T-cell (primary cell): ENCODE measurements at regions not wholly inside any gene's neighbourhood (a gene's known extent, or its start where the extent isn't known, plus 50 kb on each side); places are given as distances from the start of the nearest gene placed in this dataset.

ENCODE experiments used
- ATAC-seq, 4 experiments: fragments of 200-7000 bp in 3 of 4; fragments of 150-1000 bp in 1 of 4; cut with Tn5 transposase; replicated peaks in 1 of 4; 1 replicate in 3 of 4; 2 replicates in 1 of 4; pipeline ENCODE4 v1.10.0; 2021; ENCODE audit warnings: moderate library complexity in 3 of 4, mild to moderate bottlenecking in 2 of 4, moderate number of reproducible peaks in 1 of 4
- CTCF ChIA-PET, 2 donors: fragments of 300-600 bp; sonication (Branson Sonifier 250); formaldehyde crosslinking; loops; one replicate each; lab custom pipeline; 2022; ENCODE audit warnings: antibody characterized with exemption in 2 of 2; lab: Charles Lee
- POLR2A ChIA-PET, 2 donors: fragments of 300-600 bp; sonication (Branson Sonifier 250); formaldehyde crosslinking; loops; one replicate each; lab custom pipeline; 2022; ENCODE audit warnings: antibody characterized with exemption in 2 of 2; lab: Charles Lee
- DNase-seq, 35 experiments: peaks; one replicate each; pipeline versions ENCODE4 v3.0.0 to v3.0.0-alpha.2; 2013 to 2023
- H3K27ac ChIP-seq: one replicate; pipeline ENCODE4 v1.5.1; 2013; ENCODE audit warnings: low read length
- H3K27me3 ChIP-seq, 2 experiments: replicated peaks in 1 of 2; 1 replicate in 1 of 2; 2 replicates in 1 of 2; pipeline versions ENCODE4 v1.6.1 to v1.7.0; 2013; ENCODE audit warnings: low read length in 1 of 2, mixed read lengths in 1 of 2; ENCODE audit not compliant: control insufficient read depth in 2 of 2, insufficient read depth in 2 of 2; ENCODE audit errors: extremely low read depth in 1 of 2
- H3K36me3 ChIP-seq, 2 donors: 1 replicate in 1 of 2; 2 replicates in 1 of 2; pipeline versions ENCODE4 v1.6.1 to v1.7.0; 2013; ENCODE audit warnings: low read length in 1 of 2; ENCODE audit not compliant: control insufficient read depth in 2 of 2, insufficient read depth in 1 of 2; ENCODE audit errors: extremely low read depth in 1 of 2
- H3K4me1 ChIP-seq, 2 experiments: 1 replicate in 1 of 2; 2 replicates in 1 of 2; pipeline versions ENCODE4 v1.6.1 to v1.7.0; 2013; ENCODE audit warnings: low read length in 2 of 2, mixed read lengths in 1 of 2; ENCODE audit not compliant: insufficient read depth in 2 of 2, control insufficient read depth in 1 of 2; ENCODE audit errors: extremely low read depth in 1 of 2
- H3K4me3 ChIP-seq, 2 donors: 1 replicate in 1 of 2; 2 replicates in 1 of 2; pipeline versions ENCODE4 v1.5.1 to v1.7.0; 2013; ENCODE audit warnings: mild to moderate bottlenecking in 2 of 2, low read length in 1 of 2, moderate library complexity in 1 of 2; ENCODE audit not compliant: control insufficient read depth in 1 of 2; ENCODE audit errors: extremely low read depth in 1 of 2
- H3K9me3 ChIP-seq: 2 replicates; pipeline ENCODE4 v1.7.0; 2013
- H3K27ac Mint-ChIP-seq, 2 donors: one replicate each; pipeline ENCODE4 v1.8.0; 2020 to 2021; ENCODE audit warnings: mild to moderate bottlenecking in 2 of 2, mixed read lengths in 2 of 2
- H3K27me3 Mint-ChIP-seq, 2 donors: one replicate each; pipeline ENCODE4 v1.8.0; 2021 to 2022; ENCODE audit warnings: mixed read lengths in 2 of 2
- H3K36me3 Mint-ChIP-seq: one replicate; pipeline ENCODE4 v1.8.0; 2021; ENCODE audit warnings: mixed read lengths
- H3K4me1 Mint-ChIP-seq, 3 donors: one replicate each; pipeline ENCODE4 v1.8.0; 2020 to 2022; ENCODE audit warnings: mixed read lengths in 3 of 3, mild to moderate bottlenecking in 1 of 3
- H3K4me3 Mint-ChIP-seq, 3 donors: one replicate each; pipeline ENCODE4 v1.8.0; 2020 to 2022; ENCODE audit warnings: mild to moderate bottlenecking in 3 of 3, mixed read lengths in 3 of 3, moderate library complexity in 3 of 3
- H3K9me3 Mint-ChIP-seq, 3 donors: one replicate each; pipeline ENCODE4 v1.8.0; 2020 to 2022; ENCODE audit warnings: mixed read lengths in 3 of 3
- WGBS: methylation state at CpG from one replicate; pipeline ENCODE4 v1.1.5; 2013; ENCODE audit warnings: missing lambda C conversion rate; ENCODE audit not compliant: insufficient coverage; 5-methylcytosine and 5-hydroxymethylcytosine counted together

DNA sequence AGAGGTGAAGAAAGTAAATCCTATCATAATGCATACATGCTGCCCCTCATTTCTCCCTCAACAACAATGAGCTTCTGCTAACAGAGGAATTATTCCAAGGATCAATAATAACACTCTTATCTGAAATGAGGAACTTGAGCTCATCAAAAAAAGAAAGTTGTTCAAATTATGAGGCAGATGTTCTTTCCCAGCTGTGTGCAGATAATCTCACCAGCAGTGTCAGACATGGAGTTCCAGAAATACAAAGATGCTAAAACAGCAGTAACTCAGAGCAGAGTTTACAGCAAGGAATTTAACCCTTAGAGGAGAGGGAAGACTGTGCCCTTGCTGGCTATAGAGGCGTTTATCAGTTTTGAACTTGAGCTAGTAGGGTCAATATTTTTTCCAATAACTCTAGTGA is 153.1 kb downstream of the TRIM36 start:
- H3K4me3 Mint-ChIP-seq: no peak overlapping the region
- WGBS: no CpG with 5 or more reads among the region's 1 CpG
- H3K9me3 Mint-ChIP-seq: peaks cover 0 to 5% (median 4%) of the 10 kb centered on the region in 3 donors
- DNase-seq (no peak), ATAC-seq (no peak)
- peaks cover 2 to 8% of the 10 kb centered on the region in 2 donors for H3K27me3 Mint-ChIP-seq
- H3K4me1 Mint-ChIP-seq: no peaks in the 10 kb centered on the region
- H3K27ac Mint-ChIP-seq: no peak overlapping the region
- Histone ChIP-seq H3K9me3 (no peaks in the 10 kb centered on the region), H3K4me1 (no peaks in the 10 kb centered on the region), H3K4me3 (no peak overlapping the region), H3K27ac (no peak overlapping the region), H3K36me3 (no peaks in the 10 kb centered on the region), H3K27me3 (no peaks in the 10 kb centered on the region)
- H3K36me3 Mint-ChIP-seq: no peaks in the 10 kb centered on the region
- ChIA-PET POLR2A (no interaction called here), CTCF (no interaction called here)

DNA sequence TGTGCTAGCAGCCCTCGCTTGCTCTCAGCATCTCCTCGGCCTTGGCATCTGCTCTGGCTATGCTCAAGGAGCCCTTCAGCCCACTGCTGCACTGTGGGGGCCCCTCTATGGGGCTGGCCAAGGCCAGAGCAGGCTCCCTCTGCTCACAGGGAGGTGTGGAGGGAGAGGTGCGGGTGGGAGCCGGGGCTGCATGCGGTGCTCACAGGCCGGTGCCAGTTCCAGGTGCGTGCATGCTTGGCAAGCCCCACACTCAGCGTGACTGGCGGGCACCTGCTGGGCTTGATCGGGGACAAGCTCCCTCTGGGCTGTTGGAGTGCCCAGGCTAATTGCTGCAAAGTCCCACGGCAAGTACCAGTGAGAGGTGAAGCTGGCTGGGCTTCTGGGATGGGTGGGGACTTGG is 170.5 kb downstream of the TRIM36 start:
- ChIA-PET CTCF (no interaction called here), POLR2A (no interaction called here)
- no peak for ATAC-seq
- Histone ChIP-seq H3K4me1 (no peaks in the 10 kb centered on the region), H3K27me3 (no peaks in the 10 kb centered on the region), H3K4me3 (no peak overlapping the region), H3K27ac (no peak overlapping the region), H3K36me3 (no peaks in the 10 kb centered on the region), H3K9me3 (no peaks in the 10 kb centered on the region)
- DNase-seq: no peak
- no peak overlapping the region for H3K27ac Mint-ChIP-seq
- H3K4me1 Mint-ChIP-seq: no peaks in the 10 kb centered on the region
- H3K36me3 Mint-ChIP-seq: no peaks in the 10 kb centered on the region
- WGBS: 92% methylated on average over 8 of the region's 11 CpGs
- H3K9me3 Mint-ChIP-seq: peaks cover 0 to 13% (median 0%) of the 10 kb centered on the region in 3 donors
- no peak overlapping the region for H3K4me3 Mint-ChIP-seq
- H3K27me3 Mint-ChIP-seq: peaks cover 0 to 4% of the 10 kb centered on the region in 2 donors

DNA sequence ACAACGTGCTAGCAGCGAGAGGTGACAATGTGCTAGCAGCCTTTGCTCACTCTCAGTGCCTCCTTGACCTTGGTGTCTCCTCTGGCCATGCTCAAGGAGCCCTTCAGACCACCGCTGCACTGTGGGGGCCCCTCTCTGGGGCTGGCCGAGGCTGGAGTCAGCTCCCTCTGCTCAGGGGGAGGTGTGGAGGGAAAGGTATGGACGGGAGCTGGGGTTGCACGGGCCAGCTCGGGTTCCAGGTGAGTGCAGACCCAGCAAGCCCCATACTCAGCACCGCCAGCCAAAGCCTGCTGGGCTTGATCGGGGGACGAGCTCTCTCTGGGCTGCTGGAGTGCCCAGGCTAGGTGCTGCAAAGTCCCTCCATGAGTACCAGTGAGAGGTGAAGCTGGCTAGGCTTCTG is 180.2 kb downstream of the TRIM36 start:
- no peak overlapping the region for H3K27ac ChIP-seq
- Mint-ChIP-seq H3K9me3 (peaks cover 0 to 2% (median 0%) of the 10 kb centered on the region in 3 donors), H3K36me3 (no peaks in the 10 kb centered on the region), H3K27me3 (no peaks in the 10 kb centered on the region), H3K4me1 (no peaks in the 10 kb centered on the region), H3K27ac (no peak overlapping the region), H3K4me3 (no peak overlapping the region)
- no peaks in the 10 kb centered on the region for H3K36me3 ChIP-seq
- DNase-seq (no peak), ATAC-seq (no peak)
- no peaks in the 10 kb centered on the region for H3K9me3 ChIP-seq
- 58% methylated on average over 5 of the region's 10 CpGs for WGBS
- H3K4me3 ChIP-seq: no peak overlapping the region
- H3K27me3 ChIP-seq: no peaks in the 10 kb centered on the region
- ChIA-PET CTCF (interaction anchor here in 1 of 2 donors (0.5 kb wide), 1 partner anchor 18 kb away, joined by 3 read pairs; no protein-coding TSS in a partner anchor), POLR2A (no interaction called here)
- H3K4me1 ChIP-seq: no peaks in the 10 kb centered on the region

GRCh38 chr5:114988096-114988495 is 181.6 kb downstream of the TRIM36 start:
- no peak for ATAC-seq
- no peaks in the 10 kb centered on the region for H3K27me3 ChIP-seq
- no peak for DNase-seq
- no peaks in the 10 kb centered on the region for H3K9me3 ChIP-seq
- no peaks in the 10 kb centered on the region for H3K36me3 ChIP-seq
- ChIA-PET CTCF (no interaction called here), POLR2A (no interaction called here)
- Mint-ChIP-seq H3K36me3 (no peaks in the 10 kb centered on the region), H3K27ac (no peak overlapping the region), H3K27me3 (no peaks in the 10 kb centered on the region), H3K4me3 (no peak overlapping the region), H3K4me1 (no peaks in the 10 kb centered on the region), H3K9me3 (peaks cover 0 to 2% (median 0%) of the 10 kb centered on the region in 3 donors)
- no peak overlapping the region for H3K27ac ChIP-seq
- H3K4me1 ChIP-seq: no peaks in the 10 kb centered on the region
- WGBS: no CpG with 5 or more reads among the region's 2 CpGs
- no peak overlapping the region for H3K4me3 ChIP-seq

DNA sequence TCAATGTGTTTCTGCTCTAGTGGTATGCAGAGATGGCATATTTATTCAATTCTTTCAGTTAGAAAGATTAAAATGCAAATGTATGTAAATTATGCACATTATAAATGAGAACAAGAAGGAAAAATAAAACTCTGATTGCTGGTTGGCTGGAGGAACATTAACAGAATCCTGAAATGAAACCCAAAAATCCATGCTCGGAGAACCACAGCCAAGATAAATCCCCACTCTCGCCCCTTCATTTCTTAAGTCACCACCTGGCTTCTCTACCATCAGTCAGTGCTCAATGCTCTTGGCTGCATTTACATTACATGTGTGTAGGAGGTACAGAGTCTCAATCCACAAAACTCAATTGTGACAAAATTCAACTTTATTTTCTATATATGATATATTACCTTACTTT is 184.9 kb downstream of the TRIM36 start:
- CTCF ChIA-PET: no interaction called here
- H3K27me3 Mint-ChIP-seq: peaks cover 3 to 4% of the 10 kb centered on the region in 2 donors
- ATAC-seq (no peak), DNase-seq (no peak)
- Histone ChIP-seq H3K36me3 (no peaks in the 10 kb centered on the region), H3K27me3 (no peaks in the 10 kb centered on the region), H3K4me1 (no peaks in the 10 kb centered on the region), H3K4me3 (no peak overlapping the region), H3K9me3 (no peaks in the 10 kb centered on the region), H3K27ac (no peak overlapping the region)
- no peaks in the 10 kb centered on the region for H3K4me1 Mint-ChIP-seq
- whole genome bisulfite sequencing: 80% methylated on average over 1 of the region's 2 CpGs
- POLR2A ChIA-PET: no interaction called here
- no peak overlapping the region for H3K27ac Mint-ChIP-seq
- no peak overlapping the region for H3K4me3 Mint-ChIP-seq
- H3K9me3 Mint-ChIP-seq: peaks cover 0 to 4% (median 0%) of the 10 kb centered on the region in 3 donors
- H3K36me3 Mint-ChIP-seq: no peaks in the 10 kb centered on the region

GRCh38 chr5:114981111-114981510 is 188.6 kb downstream of the TRIM36 start:
- WGBS: no CpG with 5 or more reads among the region's 3 CpGs

More at GRCh38 chr5:114981111-114981510, 188.6 kb downstream of the TRIM36 start:
- Histone ChIP-seq H3K9me3 (no peaks in the 10 kb centered on the region), H3K4me1 (no peaks in the 10 kb centered on the region), H3K36me3 (no peaks in the 10 kb centered on the region), H3K4me3 (no peak overlapping the region), H3K27me3 (no peaks in the 10 kb centered on the region), H3K27ac (no peak overlapping the region)
- DNase-seq (no peak), ATAC-seq (no peak)
- Mint-ChIP-seq H3K36me3 (no peaks in the 10 kb centered on the region), H3K4me3 (no peak overlapping the region), H3K27me3 (peaks cover 3 to 4% of the 10 kb centered on the region in 2 donors), H3K4me1 (no peaks in the 10 kb centered on the region), H3K27ac (no peak overlapping the region), H3K9me3 (peaks cover 0 to 5% (median 4%) of the 10 kb centered on the region in 3 donors)
- ChIA-PET CTCF (no interaction called here), POLR2A (no interaction called here)
